ENCODE measurements at regions not wholly inside any gene's neighbourhood (a gene's known extent, or its start where the extent isn't known, plus 50 kb on each side); places are given as distances from the start of the nearest gene placed in this dataset.

DNA sequence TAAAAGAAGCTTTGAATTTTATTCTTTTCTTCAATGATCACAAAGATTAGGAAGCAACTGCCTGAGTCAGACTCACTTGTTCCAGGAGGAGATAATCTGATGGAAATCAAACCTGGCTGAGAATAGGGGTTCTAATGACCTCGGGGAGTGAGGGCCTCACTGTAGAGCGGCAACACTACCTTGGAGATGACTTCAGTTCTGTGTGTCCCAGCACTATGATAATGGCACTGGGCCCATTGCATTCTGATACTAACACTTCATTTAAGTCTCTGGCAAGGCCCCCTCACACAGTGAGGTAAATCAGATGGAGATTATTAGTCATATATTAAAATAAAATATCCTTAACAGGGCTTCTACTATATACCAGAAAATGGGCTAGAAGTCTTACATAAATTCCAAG is 233.3 kb upstream of the EGLN3 start:
- Histone ChIP-seq H3K9me2 (ENCODE audit: insufficient read depth, low read length) (no peaks in the 10 kb centered on the region), H3K9me3 (ENCODE audit: low read length) (no peaks in the 10 kb centered on the region), H4K20me1 (ENCODE audit: insufficient read depth) (no peaks in the 10 kb centered on the region), H3K36me3 (ENCODE audit: insufficient read depth, low read length) (no peaks in the 10 kb centered on the region), H3K4me3 (ENCODE audit: low read length) (no peak overlapping the region), H3K27me3 (ENCODE audit: insufficient read depth, low read depth, low read length) (no peaks in the 10 kb centered on the region), H3K79me2 (replicated peaks; ENCODE audit: insufficient read depth, low read length) (no peaks in the 10 kb centered on the region), H3K27ac (ENCODE audit: low read length) (no peak overlapping the region), H3F3A (ENCODE audit: insufficient read depth, low read length, poor library complexity, severe bottlenecking) (no peaks in the 10 kb centered on the region), H3K9ac (ENCODE audit: low read length) (no peak overlapping the region), H2AFZ (ENCODE audit: low read depth, low read length) (no peak overlapping the region), H3K4me2 (ENCODE audit: low read length) (no peak overlapping the region)
- TF ChIP-seq POLR2AphosphoS5 (IDR thresholded peaks at IDR 0.05) = no peak
- TF ChIP-seq EZH2 (IDR thresholded peaks at IDR 0.05; ENCODE audit: borderline replicate concordance, insufficient read depth, low read length, poor library complexity, severe bottlenecking) = no peak
- TF ChIP-seq, protein P1, sequence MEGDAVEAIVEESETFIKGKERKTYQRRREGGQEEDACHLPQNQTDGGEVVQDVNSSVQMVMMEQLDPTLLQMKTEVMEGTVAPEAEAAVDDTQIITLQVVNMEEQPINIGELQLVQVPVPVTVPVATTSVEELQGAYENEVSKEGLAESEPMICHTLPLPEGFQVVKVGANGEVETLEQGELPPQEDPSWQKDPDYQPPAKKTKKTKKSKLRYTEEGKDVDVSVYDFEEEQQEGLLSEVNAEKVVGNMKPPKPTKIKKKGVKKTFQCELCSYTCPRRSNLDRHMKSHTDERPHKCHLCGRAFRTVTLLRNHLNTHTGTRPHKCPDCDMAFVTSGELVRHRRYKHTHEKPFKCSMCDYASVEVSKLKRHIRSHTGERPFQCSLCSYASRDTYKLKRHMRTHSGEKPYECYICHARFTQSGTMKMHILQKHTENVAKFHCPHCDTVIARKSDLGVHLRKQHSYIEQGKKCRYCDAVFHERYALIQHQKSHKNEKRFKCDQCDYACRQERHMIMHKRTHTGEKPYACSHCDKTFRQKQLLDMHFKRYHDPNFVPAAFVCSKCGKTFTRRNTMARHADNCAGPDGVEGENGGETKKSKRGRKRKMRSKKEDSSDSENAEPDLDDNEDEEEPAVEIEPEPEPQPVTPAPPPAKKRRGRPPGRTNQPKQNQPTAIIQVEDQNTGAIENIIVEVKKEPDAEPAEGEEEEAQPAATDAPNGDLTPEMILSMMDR (IDR thresholded peaks at IDR 0.05; ENCODE audit: poor library complexity, severe bottlenecking) = no peak
- no peak for TF ChIP-seq SMC3 (conservative IDR thresholded peaks at IDR 0.05; ENCODE audit: poor library complexity)
- TF ChIP-seq MXI1 (conservative IDR thresholded peaks at IDR 0.05; ENCODE audit: poor library complexity, severe bottlenecking) = no peak
- TF ChIP-seq RAD21 (conservative IDR thresholded peaks at IDR 0.05) = no peak

DNA sequence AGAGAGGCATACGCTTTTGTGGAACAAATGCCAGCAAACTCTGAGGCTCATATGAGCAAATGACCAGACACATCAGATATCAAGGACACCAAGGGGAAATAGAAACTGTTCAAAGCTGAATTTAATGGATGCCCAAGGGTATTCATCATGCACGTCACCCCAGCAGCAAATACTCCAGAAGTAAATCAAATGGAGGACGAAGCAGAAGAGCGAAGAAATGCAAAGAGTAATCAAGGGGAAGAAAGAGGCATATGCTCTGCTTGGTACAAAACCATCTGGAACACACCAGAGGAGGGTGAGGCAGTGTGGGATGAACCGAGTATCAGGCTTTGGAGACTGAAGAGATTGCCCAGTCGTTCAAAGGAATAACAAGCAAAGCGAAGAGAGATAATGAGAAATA is 232.6 kb upstream of the EGLN3 start:
- H3K36me3 ChIP-seq (ENCODE audit: insufficient read depth, low read length) = no peaks in the 10 kb centered on the region
- no peaks in the 10 kb centered on the region for H3K9me2 ChIP-seq (ENCODE audit: insufficient read depth, low read length)
- H3K27me3 ChIP-seq (ENCODE audit: insufficient read depth, low read depth, low read length) = no peaks in the 10 kb centered on the region
- no peak overlapping the region for H2AFZ ChIP-seq (ENCODE audit: low read depth, low read length)
- H3K9ac ChIP-seq (ENCODE audit: low read length) = no peak overlapping the region
- no peak overlapping the region for H3K4me2 ChIP-seq (ENCODE audit: low read length)
- no peaks in the 10 kb centered on the region for H3K9me3 ChIP-seq (ENCODE audit: low read length)
- H3F3A ChIP-seq (ENCODE audit: insufficient read depth, low read length, poor library complexity, severe bottlenecking) = no peaks in the 10 kb centered on the region
- no peak overlapping the region for H3K4me3 ChIP-seq (ENCODE audit: low read length)
- no peaks in the 10 kb centered on the region for H3K79me2 ChIP-seq (replicated peaks; ENCODE audit: insufficient read depth, low read length)
- no peak overlapping the region for H3K27ac ChIP-seq (ENCODE audit: low read length)
- no peaks in the 10 kb centered on the region for H4K20me1 ChIP-seq (ENCODE audit: insufficient read depth)
- TF ChIP-seq EZH2 (IDR thresholded peaks at IDR 0.05; ENCODE audit: borderline replicate concordance, insufficient read depth, low read length, poor library complexity, severe bottlenecking) (no peak), POLR2AphosphoS5 (IDR thresholded peaks at IDR 0.05) (no peak), EP300 (conservative IDR thresholded peaks at IDR 0.05; ENCODE audit: poor library complexity, severe bottlenecking) (no peak), RAD21 (conservative IDR thresholded peaks at IDR 0.05) (no peak), SMC3 (conservative IDR thresholded peaks at IDR 0.05; ENCODE audit: poor library complexity) (no peak), TAF1 (IDR thresholded peaks at IDR 0.05; ENCODE audit: low read depth) (no peak), MXI1 (conservative IDR thresholded peaks at IDR 0.05; ENCODE audit: poor library complexity, severe bottlenecking) (no peak)
- TF ChIP-seq, protein P2, sequence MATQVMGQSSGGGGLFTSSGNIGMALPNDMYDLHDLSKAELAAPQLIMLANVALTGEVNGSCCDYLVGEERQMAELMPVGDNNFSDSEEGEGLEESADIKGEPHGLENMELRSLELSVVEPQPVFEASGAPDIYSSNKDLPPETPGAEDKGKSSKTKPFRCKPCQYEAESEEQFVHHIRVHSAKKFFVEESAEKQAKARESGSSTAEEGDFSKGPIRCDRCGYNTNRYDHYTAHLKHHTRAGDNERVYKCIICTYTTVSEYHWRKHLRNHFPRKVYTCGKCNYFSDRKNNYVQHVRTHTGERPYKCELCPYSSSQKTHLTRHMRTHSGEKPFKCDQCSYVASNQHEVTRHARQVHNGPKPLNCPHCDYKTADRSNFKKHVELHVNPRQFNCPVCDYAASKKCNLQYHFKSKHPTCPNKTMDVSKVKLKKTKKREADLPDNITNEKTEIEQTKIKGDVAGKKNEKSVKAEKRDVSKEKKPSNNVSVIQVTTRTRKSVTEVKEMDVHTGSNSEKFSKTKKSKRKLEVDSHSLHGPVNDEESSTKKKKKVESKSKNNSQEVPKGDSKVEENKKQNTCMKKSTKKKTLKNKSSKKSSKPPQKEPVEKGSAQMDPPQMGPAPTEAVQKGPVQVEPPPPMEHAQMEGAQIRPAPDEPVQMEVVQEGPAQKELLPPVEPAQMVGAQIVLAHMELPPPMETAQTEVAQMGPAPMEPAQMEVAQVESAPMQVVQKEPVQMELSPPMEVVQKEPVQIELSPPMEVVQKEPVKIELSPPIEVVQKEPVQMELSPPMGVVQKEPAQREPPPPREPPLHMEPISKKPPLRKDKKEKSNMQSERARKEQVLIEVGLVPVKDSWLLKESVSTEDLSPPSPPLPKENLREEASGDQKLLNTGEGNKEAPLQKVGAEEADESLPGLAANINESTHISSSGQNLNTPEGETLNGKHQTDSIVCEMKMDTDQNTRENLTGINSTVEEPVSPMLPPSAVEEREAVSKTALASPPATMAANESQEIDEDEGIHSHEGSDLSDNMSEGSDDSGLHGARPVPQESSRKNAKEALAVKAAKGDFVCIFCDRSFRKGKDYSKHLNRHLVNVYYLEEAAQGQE (IDR thresholded peaks at IDR 0.05; ENCODE audit: borderline replicate concordance) = no peak
- TF ChIP-seq, protein P1 (IDR thresholded peaks at IDR 0.05; ENCODE audit: poor library complexity, severe bottlenecking) = no peak
